Retinal pigment epithelial cell (primary cell): ENCODE measurements at regions not wholly inside any gene's neighbourhood (a gene's known extent, or its start where the extent isn't known, plus 50 kb on each side); places are given as distances from the start of the nearest gene placed in this dataset.
"Not testable (repeated sequence)": the region's sequence is repeated elsewhere in the genome, so short reads cannot be mapped to it uniquely, and the experiment has no call there.

Experiments used
- DNase-seq: peaks from one replicate; pipeline ENCODE4 v3.0.0-alpha.2; 2010; ENCODE audit warnings: low read depth
- H3K4me3 ChIP-seq: 2 replicates; pipeline ENCODE4 v1.5.1; 2011; ENCODE audit warnings: mild to moderate bottlenecking, low read length, control low read depth, moderate library complexity
- TF ChIP-seq, protein P1 (sequence below): conservative IDR thresholded peaks from 2 replicates; pipeline ENCODE4 v1.5.1; 2011; ENCODE audit warnings: low read depth, low read length, control low read depth, inconsistent platforms

DNA sequence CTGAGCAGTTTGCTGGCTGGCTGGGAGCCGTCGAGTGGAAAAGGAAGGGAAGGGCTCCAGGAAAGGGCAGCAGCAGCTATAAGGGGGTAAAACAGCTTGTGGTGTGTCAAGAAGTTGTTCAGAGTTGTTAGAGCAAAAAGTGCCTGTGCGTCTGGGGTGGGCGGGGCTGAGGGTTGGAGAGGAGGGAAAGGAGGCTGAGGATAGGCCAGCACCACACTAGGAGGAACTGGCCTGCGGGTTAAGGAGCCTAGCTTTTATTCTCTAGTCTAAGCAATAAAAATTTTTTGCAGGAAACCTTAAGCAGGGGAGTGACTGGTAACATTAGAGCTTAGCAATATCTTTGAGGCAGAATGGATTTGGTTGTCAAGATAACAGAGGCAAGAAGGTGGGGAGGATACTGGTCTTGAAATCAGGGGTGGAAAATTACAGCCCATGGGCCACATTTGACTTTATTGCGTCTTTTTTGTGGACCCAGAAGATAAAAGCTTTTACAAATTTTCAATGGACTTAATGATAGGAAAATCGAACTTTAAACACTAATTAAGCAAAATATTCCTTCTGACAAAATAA, 134.5 kb upstream of the AADACL2 start:
- H3K4me3 ChIP-seq = no peak overlapping the region
- TF ChIP-seq, protein P1, sequence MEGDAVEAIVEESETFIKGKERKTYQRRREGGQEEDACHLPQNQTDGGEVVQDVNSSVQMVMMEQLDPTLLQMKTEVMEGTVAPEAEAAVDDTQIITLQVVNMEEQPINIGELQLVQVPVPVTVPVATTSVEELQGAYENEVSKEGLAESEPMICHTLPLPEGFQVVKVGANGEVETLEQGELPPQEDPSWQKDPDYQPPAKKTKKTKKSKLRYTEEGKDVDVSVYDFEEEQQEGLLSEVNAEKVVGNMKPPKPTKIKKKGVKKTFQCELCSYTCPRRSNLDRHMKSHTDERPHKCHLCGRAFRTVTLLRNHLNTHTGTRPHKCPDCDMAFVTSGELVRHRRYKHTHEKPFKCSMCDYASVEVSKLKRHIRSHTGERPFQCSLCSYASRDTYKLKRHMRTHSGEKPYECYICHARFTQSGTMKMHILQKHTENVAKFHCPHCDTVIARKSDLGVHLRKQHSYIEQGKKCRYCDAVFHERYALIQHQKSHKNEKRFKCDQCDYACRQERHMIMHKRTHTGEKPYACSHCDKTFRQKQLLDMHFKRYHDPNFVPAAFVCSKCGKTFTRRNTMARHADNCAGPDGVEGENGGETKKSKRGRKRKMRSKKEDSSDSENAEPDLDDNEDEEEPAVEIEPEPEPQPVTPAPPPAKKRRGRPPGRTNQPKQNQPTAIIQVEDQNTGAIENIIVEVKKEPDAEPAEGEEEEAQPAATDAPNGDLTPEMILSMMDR = no peak
- DNase-seq = no peak

DNA sequence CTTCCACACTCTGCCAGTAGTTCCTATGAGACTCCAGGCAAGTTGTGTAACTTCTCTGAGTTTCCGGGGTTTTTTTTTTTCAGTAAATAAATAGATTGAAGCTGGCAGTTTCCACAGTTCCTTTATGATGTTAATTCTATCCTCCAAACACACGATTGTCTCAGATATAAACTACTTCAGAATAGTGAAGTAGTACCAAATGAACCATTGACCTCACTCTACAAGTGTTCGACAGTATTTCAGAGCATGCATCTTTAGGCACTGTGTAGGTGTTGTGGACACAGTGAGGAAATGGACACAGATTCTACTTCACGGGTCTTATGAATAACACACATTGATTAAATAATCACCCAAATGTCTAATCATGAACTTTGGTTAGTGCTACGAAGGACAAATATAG, 136.1 kb upstream of the IGSF10 start:
- no peak overlapping the region for H3K4me3 ChIP-seq
- DNase-seq = no peak
- TF ChIP-seq, protein P1 = no peak

DNA sequence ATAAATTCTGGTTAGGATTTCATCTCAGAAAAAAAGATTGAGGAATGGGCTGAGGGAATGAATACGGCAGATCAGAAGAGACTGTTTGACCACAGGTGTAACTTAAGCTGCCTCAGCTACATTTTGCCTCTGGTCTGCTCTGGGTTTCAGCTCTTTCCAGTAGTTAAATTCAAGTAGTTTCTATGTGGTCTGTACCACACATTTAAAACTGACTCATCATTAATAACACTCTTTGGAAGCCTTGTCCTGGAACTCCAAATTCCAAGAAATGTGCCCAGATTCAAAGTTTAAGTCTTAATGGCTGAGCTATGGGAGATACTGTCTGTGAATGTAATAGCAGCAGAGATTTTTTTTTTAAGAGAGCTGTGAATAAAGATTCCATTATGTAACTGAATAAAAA, 133.1 kb upstream of the IGSF10 start:
- TF ChIP-seq, protein P1 = no peak

DNA sequence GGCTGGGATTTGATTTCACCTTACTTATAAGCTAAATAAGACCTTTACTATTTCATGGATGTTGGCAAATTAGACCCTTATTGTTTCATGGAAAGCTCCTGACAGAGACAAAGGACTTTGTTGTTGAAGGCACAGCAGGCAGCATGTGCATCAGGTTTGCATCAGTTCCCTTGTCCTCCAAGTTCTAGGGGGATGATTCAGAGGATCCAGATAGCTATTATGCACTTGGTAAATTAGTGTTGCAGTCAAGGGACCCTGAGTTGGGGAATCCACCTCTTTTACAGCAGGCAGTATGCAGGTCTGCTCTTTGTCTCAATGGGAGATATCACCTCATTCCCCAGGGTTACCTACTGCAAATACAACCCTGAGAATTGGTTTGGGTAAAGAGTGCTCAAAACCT, 131.4 kb upstream of the IGSF10 start:
- no peak for DNase-seq
- no peak overlapping the region for H3K4me3 ChIP-seq
- TF ChIP-seq, protein P1 = no peak

More for the DNA sequence above, 133.1 kb upstream of the IGSF10 start:
- H3K4me3 ChIP-seq = no peak overlapping the region
- no peak for DNase-seq

DNA sequence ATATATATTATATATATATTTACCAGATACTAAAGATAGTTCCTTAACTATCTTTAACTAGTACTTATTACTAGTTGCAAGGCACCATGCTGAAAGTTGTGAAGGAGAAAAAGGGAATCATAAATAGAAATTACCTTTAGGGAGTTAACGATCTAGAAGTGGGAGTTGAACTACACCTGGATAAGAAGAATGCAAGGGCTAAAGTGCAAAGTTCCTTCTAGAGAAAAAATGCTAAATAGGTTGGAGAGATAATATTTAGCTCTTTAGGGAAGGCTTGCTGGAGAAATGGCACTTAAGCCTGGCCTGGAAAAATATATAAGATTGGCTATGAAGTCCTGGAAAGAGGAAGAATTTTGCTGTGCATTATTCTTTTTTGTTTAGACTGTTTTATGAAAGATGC, 130.6 kb upstream of the IGSF10 start:
- H3K4me3 ChIP-seq = no peak overlapping the region
- TF ChIP-seq, protein P1 = no peak
- DNase-seq = no peak

DNA sequence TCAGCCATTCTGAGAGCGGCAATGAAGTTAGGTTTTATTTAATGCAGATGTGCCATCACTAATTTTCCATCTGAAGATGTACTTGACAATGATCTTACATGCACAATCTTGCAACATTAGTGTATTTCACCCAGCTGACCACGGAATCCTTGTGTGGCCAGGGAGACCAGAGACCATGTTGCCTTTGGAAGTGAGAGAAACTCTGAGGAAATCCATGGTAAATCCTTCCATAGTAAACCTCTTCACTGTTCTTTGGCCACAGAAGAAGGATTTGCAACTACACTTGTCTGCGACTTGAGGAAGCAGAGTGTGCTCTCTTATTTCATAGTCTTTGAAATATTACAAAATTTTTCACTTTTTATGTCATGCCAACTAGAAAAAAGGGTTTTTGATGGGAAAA, 128.4 kb upstream of the IGSF10 start:
- TF ChIP-seq, protein P1 = no peak
- no peak overlapping the region for H3K4me3 ChIP-seq
- no peak for DNase-seq

DNA sequence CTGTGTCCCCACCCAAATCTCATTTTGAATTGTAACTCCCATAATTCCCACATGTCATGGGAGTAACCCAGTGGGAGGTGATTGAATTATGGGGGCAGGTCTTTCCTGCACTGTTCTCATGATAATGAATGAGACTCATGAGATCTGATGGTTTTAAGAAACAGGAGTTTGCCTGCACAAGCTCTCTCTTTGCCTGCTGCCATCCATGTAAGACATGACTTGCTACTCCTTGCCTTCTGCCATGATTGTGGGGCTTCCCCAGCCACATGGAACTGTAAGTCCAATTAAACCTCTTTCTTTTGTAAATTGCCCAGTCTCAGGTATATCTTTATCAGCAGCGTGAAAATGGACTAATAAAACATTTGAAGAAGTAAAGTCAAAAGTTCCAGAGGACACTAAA, 126.8 kb upstream of the IGSF10 start:
- DNase-seq, H3K4me3 ChIP-seq: not testable (repeated sequence)

DNA sequence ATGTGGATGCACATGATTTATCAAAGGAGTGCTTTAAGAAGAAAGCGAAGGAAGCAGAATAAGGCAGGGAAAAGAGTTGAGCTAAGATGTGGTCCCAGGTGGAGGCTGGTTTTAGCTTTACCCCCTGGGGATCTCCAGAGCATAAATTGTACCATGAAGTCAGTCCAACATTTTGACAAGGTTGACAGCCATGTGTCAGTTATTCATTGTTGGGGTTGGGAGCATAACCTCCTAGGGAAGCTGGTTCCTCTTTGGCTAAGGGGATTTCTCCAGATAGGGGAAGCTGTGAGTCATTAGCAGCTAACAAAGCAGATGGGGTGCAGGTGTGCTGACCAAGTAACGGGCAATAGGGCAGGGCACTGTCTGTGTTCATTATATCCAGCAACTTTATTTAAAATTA, 123.7 kb upstream of the IGSF10 start:
- TF ChIP-seq, protein P1 = no peak
- no peak overlapping the region for H3K4me3 ChIP-seq
- DNase-seq = no peak
